Duodenal mucosa (tissue), 2 donors: ENCODE measurements at regions not wholly inside any gene's neighbourhood (a gene's known extent, or its start where the extent isn't known, plus 50 kb on each side); places are given as distances from the start of the nearest gene placed in this dataset.
"Not testable (repeated sequence)": the region's sequence is repeated elsewhere in the genome, so short reads cannot be mapped to it uniquely, and the experiment has no call there.

Experiments used
- H3K27ac ChIP-seq: one replicate; pipeline ENCODE4 v1.7.0; 2013; ENCODE audit warnings: low read depth, low read length
- H3K27me3 ChIP-seq, 2 donors: one replicate each; pipeline ENCODE4 v1.7.0; 2013; ENCODE audit warnings: low read length in 2 of 2, control low read depth in 1 of 2; ENCODE audit not compliant: insufficient read depth in 2 of 2, control insufficient read depth in 1 of 2
- H3K36me3 ChIP-seq, 2 donors: one replicate each; pipeline ENCODE4 v1.7.0; 2013; ENCODE audit warnings: low read length in 2 of 2, control low read depth in 1 of 2; ENCODE audit not compliant: insufficient read depth in 2 of 2, control insufficient read depth in 1 of 2
- H3K4me1 ChIP-seq, 2 donors: one replicate each; pipeline ENCODE4 v1.7.0; 2013; ENCODE audit warnings: low read length in 2 of 2, control low read depth in 1 of 2; ENCODE audit not compliant: insufficient read depth in 2 of 2, control insufficient read depth in 1 of 2
- H3K4me3 ChIP-seq, 2 donors: one replicate each; pipeline ENCODE4 v1.7.0; 2013; ENCODE audit warnings: low read length in 2 of 2, low read depth in 1 of 2
- H3K9ac ChIP-seq, 2 donors: one replicate each; pipeline ENCODE4 v1.7.0; 2013; ENCODE audit warnings: low read length in 2 of 2, low read depth in 1 of 2
- H3K9me3 ChIP-seq, 2 donors: one replicate each; pipeline ENCODE4 v1.7.0; 2013; ENCODE audit warnings: low read length in 2 of 2, control low read depth in 1 of 2; ENCODE audit not compliant: control insufficient read depth in 1 of 2

- H3K36me3 ChIP-seq, H3K9me3 ChIP-seq, H3K9ac ChIP-seq, H3K27ac ChIP-seq, H3K27me3 ChIP-seq, H3K4me3 ChIP-seq, H3K4me1 ChIP-seq: not testable (repeated sequence)
Observed at GRCh38 chr2:111316221-111316741, 195.6 kb downstream of the BCL2L11 start.

- not testable (repeated sequence) for H3K4me1 ChIP-seq, H3K9ac ChIP-seq, H3K27me3 ChIP-seq, H3K9me3 ChIP-seq, H3K4me3 ChIP-seq, H3K27ac ChIP-seq, H3K36me3 ChIP-seq
Observed at GRCh38 chr2:111316881-111317549, 196.3 kb downstream of the BCL2L11 start.

- not testable (repeated sequence) for H3K4me1 ChIP-seq, H3K27ac ChIP-seq, H3K27me3 ChIP-seq, H3K9me3 ChIP-seq, H3K36me3 ChIP-seq, H3K4me3 ChIP-seq, H3K9ac ChIP-seq
Observed at GRCh38 chr2:111319552-111319951, 198.8 kb downstream of the BCL2L11 start.

- H3K4me3 ChIP-seq, H3K9me3 ChIP-seq, H3K27me3 ChIP-seq, H3K36me3 ChIP-seq, H3K9ac ChIP-seq, H3K4me1 ChIP-seq, H3K27ac ChIP-seq: not testable (repeated sequence)
Observed at GRCh38 chr2:111320264-111320663, 199.6 kb downstream of the BCL2L11 start.

DNA sequence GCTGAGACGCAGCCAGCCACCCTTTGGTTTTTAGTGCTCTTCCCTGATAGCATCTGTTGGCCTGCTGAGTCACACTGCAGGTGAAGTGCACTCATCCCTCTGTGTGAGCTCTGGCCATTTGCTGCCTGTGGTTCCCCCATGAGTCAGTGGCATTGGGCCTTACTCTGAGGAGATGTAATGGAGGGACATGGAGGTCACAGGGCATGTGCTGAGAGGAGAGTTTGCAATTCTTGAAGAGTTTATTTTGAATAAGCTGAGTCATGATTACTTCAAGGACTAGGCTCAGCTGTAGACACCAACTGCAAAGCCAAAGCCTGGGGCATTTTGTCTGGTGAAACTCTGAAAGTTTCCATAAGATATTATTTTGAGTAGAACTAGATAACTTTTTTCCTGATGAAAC, 200.3 kb downstream of the BCL2L11 start:
- H3K4me1 ChIP-seq, H3K36me3 ChIP-seq, H3K9ac ChIP-seq, H3K27me3 ChIP-seq, H3K9me3 ChIP-seq, H3K27ac ChIP-seq, H3K4me3 ChIP-seq: not testable (repeated sequence)

GRCh38 chr2:111323384-111323783, 202.7 kb downstream of the BCL2L11 start:
- not testable (repeated sequence) for H3K27ac ChIP-seq, H3K4me3 ChIP-seq, H3K36me3 ChIP-seq, H3K9ac ChIP-seq, H3K4me1 ChIP-seq, H3K27me3 ChIP-seq, H3K9me3 ChIP-seq

- H3K4me3 ChIP-seq, H3K27me3 ChIP-seq, H3K9me3 ChIP-seq: not testable (repeated sequence)
Observed at GRCh38 chr2:111327726-111328125, 207.0 kb downstream of the BCL2L11 start.

DNA sequence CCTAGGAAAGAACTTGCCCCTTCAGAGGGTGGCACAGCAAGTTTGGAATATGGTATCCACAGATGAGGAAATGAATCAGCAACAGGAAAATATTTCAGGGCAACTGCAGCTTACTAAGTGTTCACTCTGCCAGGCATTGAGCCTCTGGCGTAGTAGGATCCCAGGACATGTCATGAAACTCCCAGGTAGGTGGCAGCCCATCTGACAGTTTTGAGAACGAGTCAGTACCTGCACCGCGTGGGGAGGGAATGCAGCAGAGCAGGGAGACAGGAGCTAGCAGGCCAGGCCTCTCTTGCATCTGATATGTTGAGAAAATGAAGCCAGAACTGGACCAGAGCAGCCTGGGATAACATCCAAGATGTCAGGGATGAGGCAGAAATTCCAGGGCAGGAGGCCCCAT, 208.6 kb downstream of the BCL2L11 start:
- H3K27me3 ChIP-seq, H3K36me3 ChIP-seq: not testable (repeated sequence)

More at GRCh38 chr2:111327726-111328125, 207.0 kb downstream of the BCL2L11 start:
- H3K9ac ChIP-seq, H3K4me1 ChIP-seq, H3K36me3 ChIP-seq, H3K27ac ChIP-seq: not testable (repeated sequence)

DNA sequence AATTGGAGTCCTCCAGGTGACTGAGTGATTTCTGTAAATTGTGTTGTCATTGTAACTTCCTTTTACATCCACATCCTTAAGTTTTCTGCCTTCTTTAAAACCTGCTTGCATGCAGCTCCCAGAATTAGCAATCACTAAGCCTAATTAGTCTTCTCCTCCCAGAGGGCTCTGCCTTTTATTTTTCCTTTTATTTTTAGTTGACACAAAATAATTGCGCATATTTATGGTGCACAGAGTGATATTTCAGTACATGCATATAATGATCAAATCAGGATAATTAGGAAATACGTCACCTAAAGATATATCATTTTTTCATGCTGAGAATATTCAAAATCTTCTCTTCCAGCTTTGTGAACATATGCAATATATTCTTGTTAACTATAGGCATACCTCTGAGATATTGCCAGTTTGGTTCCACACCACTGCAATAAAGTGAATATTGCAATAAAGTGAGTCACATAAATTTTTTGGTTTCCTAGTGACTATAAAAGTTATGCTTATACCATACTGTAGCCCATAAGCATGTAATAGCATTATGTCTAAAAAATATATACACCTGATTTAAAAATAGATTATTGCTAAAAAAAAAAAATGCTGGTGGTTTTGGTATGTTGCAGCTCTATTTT, 210.5 kb downstream of the BCL2L11 start:
- H3K27ac ChIP-seq, H3K4me1 ChIP-seq, H3K4me3 ChIP-seq, H3K27me3 ChIP-seq, H3K36me3 ChIP-seq, H3K9ac ChIP-seq, H3K9me3 ChIP-seq: not testable (repeated sequence)

More for the DNA sequence above, 208.6 kb downstream of the BCL2L11 start:
- not testable (repeated sequence) for H3K27ac ChIP-seq, H3K9me3 ChIP-seq, H3K9ac ChIP-seq, H3K4me1 ChIP-seq, H3K4me3 ChIP-seq

DNA sequence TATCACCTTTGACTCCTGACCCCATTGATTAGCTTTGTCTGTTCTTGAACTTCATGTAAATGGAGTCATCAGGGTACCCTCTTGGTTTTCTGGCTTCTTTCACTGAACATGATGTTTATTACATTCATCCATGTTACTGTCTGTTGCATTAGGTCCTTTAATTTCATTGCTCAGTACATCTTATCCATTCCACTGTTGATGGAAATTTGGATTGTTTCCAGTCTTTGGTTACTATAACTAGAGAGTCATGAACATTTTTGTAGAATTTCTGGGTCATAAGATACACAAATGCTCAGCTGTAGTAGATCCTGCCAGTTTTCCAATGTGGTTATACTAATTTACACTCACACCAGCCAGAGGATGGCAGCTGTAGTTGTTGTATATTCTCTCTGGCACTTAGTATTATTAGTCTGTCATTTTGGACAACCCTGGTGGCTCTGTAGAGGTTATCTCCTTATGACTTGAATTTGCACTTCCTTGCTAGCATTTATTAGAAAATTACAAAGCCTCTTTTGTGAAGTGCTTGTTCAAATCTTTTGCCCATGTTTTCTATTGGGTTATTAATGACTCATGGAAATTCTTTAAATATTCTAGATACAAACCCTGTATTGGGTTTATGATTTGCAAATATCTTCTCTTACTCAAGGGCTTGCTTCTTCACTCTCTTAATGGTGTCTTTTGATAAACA, 214.7 kb downstream of the BCL2L11 start:
- H3K4me3 ChIP-seq, H3K4me1 ChIP-seq, H3K36me3 ChIP-seq, H3K9me3 ChIP-seq, H3K27me3 ChIP-seq, H3K9ac ChIP-seq, H3K27ac ChIP-seq: not testable (repeated sequence)
